SH-SY5Y (cell line): ENCODE measurements at regions not wholly inside any gene's neighbourhood (a gene's known extent, or its start where the extent isn't known, plus 50 kb on each side); places are given as distances from the start of the nearest gene placed in this dataset.

Experiments used
- GATA2 ChIP-seq: IDR thresholded peaks from 2 replicates; pipeline ENCODE4 v1.6.1; 2011; ENCODE audit warnings: mild to moderate bottlenecking, low read depth, low read length
- GATA3 ChIP-seq: IDR thresholded peaks from 2 replicates; pipeline ENCODE4 v1.6.1; 2011; ENCODE audit warnings: low read depth, mild to moderate bottlenecking, low read length, moderate library complexity

DNA sequence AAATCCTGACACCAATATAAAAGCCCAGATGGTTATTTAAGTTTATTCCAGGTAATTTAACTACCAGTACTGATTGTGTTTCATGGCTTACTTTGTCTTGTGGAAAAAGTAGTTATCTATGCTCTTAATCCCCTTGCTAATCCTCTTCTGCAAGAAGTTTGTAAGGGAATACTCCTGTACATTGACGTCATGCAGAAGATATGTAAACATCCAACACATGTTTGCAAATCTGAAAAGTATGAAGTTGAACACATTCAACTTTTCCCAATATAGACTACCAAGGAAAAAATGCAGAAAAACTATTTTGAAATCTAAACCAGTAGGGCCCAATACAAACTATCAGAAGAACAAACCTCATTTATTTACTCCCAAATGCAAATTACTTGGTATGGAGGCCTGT, 56.3 kb upstream of the ELL2 start:
- TF ChIP-seq GATA2 (no peak), GATA3 (no peak)
